ENCODE measurements at regions not wholly inside any gene's neighbourhood (a gene's known extent, or its start where the extent isn't known, plus 50 kb on each side); places are given as distances from the start of the nearest gene placed in this dataset.
"Not testable (repeated sequence)": the region's sequence is repeated elsewhere in the genome, so short reads cannot be mapped to it uniquely, and the experiment has no call there.

GRCh38 chr5:32932241-32932935 is 221.3 kb downstream of the NPR3 start:
- no peak for DNase-seq

- DNase-seq: no peak
These were observed 222.6 kb downstream of the NPR3 start for GRCh38 chr5:32933692-32934091.

DNA sequence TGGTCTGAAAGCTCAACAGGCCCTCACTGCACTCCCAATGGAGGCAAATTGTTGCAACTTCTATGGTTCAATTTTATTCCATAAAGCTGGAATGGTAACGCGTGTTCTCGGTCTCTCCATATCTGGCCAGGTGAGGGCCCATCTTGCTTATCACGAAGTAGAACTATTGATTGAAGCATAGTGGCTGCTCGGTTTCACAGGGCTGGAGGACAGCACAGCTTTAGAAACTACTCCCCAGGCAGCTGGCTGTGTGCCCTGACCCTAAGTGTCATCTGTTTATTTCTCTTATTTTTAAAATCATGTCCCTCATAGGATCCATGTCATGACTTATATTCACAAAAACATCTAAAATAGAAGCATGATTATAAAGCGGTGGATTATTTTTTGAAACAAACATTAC is 223.4 kb downstream of the NPR3 start:
- DNase-seq: no peak

GRCh38 chr5:32935283-32935682 is 224.2 kb downstream of the NPR3 start:
- no peak for DNase-seq

GRCh38 chr5:32936329-32936728 is 225.2 kb downstream of the NPR3 start:
- DNase-seq: no peak

GRCh38 chr5:32942225-32942989 is 231.3 kb downstream of the NPR3 start:
- peak; percentile 37 to 44 for DNase-seq

- DNase-seq: no peak
These were observed 238.3 kb downstream of the NPR3 start for GRCh38 chr5:32949286-32949970.

GRCh38 chr5:32951003-32951402 is 239.9 kb downstream of the NPR3 start:
- DNase-seq: no peak

GRCh38 chr5:32951878-32952277 is 240.8 kb downstream of the NPR3 start:
- no peak for DNase-seq

DNA sequence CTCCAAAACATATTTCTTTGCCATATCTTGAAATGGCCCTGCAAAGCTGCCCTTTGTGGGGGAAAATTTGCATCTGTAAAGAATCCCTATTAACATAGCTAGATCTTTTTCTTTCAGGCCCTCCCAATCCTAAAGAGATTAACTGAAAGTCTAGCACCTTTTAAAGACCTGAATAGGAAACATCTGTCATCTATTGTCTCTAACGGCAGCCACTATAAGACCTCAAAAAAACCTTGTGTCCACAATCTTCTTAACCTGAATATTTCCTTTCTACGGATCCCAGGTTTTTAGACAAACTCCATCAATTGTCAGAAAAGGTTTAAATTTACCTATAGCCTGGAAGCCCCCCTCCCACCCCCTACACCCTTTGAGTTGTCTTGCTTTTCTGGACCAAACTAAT is 241.3 kb downstream of the NPR3 start:
- not testable (repeated sequence) for DNase-seq

DNA sequence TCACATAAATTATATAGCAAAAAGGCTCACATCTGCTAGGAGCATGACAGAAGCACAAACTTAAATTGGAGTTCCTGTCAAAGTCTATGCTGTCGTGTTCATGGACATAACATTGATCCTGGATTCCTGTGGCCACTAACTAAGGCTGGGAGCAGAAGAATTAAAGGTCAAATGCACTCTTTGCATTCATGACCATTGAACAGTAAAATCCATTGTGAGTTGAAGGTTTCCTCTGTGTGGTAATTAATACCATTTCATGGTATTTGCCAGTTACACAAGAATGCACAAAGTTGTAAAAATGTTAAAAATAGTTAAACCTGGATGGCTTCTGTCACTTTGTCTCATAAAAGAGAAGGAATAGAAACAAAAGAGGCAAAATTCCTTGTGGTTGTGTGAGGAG is 242.6 kb downstream of the NPR3 start:
- no peak for DNase-seq

DNA sequence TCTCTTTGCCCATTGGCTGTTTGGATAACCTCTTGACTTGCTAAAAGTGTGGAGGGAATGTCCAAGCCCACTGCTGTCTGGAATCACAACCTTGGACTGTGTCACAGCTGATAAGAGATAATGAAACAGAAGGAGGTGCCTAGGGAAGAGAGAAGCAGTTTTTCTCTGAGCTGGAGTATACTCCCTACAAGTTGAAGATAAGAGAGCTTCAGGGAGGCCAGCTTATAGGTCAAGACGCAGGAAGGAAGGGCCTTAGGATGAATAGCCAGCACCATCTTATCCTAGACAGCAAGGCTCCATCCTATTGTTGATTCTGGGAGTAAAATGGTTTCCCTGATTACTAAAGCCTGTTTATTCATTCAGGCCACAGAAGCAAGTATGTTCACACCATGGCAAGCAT is 244.7 kb downstream of the NPR3 start:
- DNase-seq: no peak

GRCh38 chr5:32960340-32961058 is 249.4 kb downstream of the NPR3 start:
- DNase-seq: no peak

GRCh38 chr5:32961059-32961415 is 249.9 kb downstream of the NPR3 start:
- DNase-seq: no peak

DNA sequence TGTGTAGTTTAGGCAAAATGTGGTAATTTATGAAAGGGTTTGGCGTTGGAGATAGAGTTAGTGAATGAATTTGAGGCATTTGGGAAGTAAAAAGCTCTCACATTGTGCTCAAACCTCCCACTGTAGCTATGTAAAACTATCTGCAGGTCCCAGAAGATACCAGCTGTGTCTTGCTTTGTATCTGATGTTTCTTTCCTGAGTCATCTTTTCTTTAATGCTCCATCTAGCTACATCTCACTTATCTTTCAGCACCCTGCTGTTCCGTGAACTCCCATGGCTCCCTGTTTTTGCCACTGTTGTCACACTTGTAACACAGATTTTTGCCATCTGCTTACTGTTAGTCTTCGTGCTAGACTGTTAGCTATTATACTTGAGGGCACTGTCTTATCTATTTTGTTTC is 253.1 kb downstream of the NPR3 start:
- DNase-seq: no peak

DNA sequence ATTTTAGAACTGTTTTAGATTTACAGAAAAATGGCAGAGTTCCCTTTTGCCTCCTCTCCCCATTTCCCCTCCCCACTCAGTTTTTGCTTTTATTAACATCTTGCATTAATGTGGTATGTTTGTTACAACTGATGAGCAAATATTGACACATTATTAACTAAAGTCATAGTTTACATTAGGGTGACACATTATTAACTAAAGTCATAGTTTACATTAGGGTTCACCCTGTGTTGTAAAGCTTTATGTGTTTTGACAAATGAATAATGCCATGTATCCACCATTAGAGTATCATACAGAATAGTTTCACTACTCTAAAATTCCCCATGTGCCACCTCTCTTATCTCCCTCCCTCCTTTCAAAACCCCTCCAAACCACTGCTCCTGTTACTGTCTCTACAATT is 262.5 kb downstream of the NPR3 start:
- no peak for DNase-seq

- no peak for DNase-seq
These were observed 264.7 kb downstream of the NPR3 start for GRCh38 chr5:32975656-32976375.

- no peak for DNase-seq
These were observed 269.9 kb downstream of the NPR3 start for GRCh38 chr5:32981061-32981460.

DNA sequence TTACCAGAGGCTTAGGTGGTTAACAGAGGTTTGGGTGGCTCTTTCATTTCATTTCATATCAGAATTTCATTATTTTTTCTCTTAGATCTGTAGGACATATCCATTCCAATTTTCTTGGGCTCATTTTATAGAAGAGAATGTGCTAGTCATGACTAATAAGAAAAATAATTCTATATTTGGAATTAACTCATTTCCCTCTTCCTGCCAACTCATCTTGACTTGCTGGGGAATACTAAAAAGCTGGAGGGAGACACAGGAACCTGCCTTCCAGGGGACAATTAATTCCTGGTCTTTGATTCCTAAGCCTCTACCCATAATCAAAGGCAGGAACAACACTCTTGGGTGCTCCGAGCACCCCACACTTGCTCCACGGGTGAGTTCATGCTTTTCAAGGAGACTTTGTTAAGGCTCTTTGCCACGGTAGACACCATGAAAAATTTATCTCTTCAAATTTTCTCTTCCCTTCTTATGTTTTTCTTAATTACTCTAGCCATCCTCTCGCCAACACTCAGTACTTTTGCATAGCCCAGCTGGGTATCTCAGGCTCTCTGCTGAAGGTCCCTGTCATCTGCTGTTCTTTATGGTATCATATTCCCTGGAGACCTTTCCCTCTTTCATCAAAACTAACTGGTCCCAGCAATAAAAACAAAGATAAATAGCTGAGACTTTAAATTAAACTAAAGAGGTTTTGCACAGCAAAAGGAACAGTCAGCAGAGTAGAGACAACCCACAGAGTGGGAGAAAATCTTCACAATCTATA is 273.9 kb downstream of the NPR3 start:
- DNase-seq: no peak

GRCh38 chr5:32989815-32990214 is 278.7 kb downstream of the NPR3 start:
- DNase-seq: no peak

DNA sequence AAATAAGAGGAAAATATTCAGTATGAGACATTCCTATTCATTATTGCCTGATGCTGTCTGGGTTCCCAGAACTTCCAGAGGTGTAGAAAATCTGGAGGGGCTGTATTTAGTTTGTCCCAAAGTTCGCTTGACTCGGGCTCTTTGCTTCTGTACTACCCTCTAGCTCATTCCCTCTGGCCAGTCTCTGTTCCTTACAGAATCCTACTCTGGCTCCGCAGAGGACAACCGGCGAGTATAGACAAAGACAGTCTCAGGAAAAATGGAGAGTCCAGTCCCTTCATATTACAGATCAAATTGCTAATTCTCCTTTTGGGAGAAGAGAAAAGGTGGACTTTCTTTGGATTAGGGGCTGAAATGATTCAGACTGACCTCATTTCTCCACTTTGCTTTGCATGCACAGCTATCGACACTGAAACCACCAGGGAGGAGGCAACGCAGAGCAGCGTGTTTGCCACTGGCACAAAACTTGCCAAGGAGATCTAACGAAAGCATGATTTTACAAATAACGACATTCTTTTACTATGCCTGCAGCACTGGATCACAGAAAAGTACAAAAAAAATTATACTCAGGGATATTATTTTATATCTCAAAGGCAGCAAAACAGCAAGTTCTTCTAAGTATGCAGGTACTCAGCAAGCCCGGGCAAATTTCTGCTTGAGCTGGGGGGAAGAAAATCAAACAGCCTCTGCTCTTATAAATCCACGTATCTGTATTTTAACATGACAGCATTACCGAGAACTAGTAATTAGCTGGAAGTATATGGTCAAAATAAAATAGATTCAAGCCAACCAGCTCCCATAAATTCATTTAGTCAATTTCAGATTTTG is 279.7 kb downstream of the NPR3 start:
- DNase-seq: no peak
